Prostate gland (tissue), 2 donors: ENCODE measurements at regions not wholly inside any gene's neighbourhood (a gene's known extent, or its start where the extent isn't known, plus 50 kb on each side); places are given as distances from the start of the nearest gene placed in this dataset.

Experiments used
- DNase-seq: peaks from one replicate; pipeline ENCODE4 v3.0.0-alpha.2; 2019; ENCODE audit warnings: low spot score
- H3K27ac ChIP-seq, 2 donors: fragments of 200-600 bp; sonication (generic); 2 replicates each; pipeline ENCODE4 v1.5.1; 2017 to 2019
- H3K27me3 ChIP-seq: fragments of 200-600 bp; sonication (generic); replicated peaks from 2 replicates; pipeline ENCODE4 v1.5.1; 2019; ENCODE audit not compliant: insufficient read depth
- H3K36me3 ChIP-seq, 2 donors: fragments of 200-600 bp; sonication (generic); 1 replicate in 1 of 2; 2 replicates in 1 of 2; pipeline versions ENCODE4 v1.5.1 to v1.8.1; 2017 to 2019
- H3K4me1 ChIP-seq: fragments of 200-600 bp; sonication (generic); replicated peaks from 2 replicates; pipeline ENCODE4 v1.5.1; 2019
- H3K4me3 ChIP-seq, 2 donors: fragments of 200-600 bp; sonication (generic); 2 replicates each; pipeline ENCODE4 v1.5.1; 2017 to 2019
- H3K9me3 ChIP-seq: fragments of 200-600 bp; sonication (generic); 2 replicates; pipeline ENCODE4 v1.5.1; 2017
- CTCF ChIP-seq, 4 experiments: fragments of 200-600 bp in 2 of 4; fragments of 450-650 bp in 2 of 4; sonication (generic) in 2 of 4; IDR thresholded peaks; 1 replicate in 3 of 4; 2 replicates in 1 of 4; pipeline ENCODE4 v1.5.1; 2016 to 2019; ENCODE audit warnings: antibody characterized with exemption in 4 of 4, mild to moderate bottlenecking in 2 of 4, moderate library complexity in 2 of 4
- POLR2A ChIP-seq: fragments of 450-650 bp; IDR thresholded peaks from one replicate; pipeline ENCODE4 v1.6.1; 2016; ENCODE audit warnings: antibody characterized with exemption, mild to moderate bottlenecking
- POLR2AphosphoS5 ChIP-seq: sonication (generic); formaldehyde crosslinking; IDR thresholded peaks from one replicate; pipeline ENCODE4 v1.6.1; 2017; ENCODE audit warnings: antibody characterized with exemption
- WGBS: methylation state at CpG from one replicate; pipeline ENCODE4 v1.1.5; 2018; 5-methylcytosine and 5-hydroxymethylcytosine counted together
- intact Hi-C: fragments of 100-400 bp; cut with DNase I; formaldehyde crosslinking; loops from one replicate; pipeline ENCODE4 v1.14.2; 2022

GRCh38 chrX:150063674-150064073, 125.4 kb upstream of the EOLA2 start:
- TF ChIP-seq POLR2A (no peak), CTCF (IDR thresholded peaks at IDR 0.05) (no peak), POLR2AphosphoS5 (no peak)
- DNase-seq = no peak
- Histone ChIP-seq H3K27me3 (no peaks in the 10 kb centered on the region), H3K36me3 (no peaks in the 10 kb centered on the region), H3K4me3 (no peak overlapping the region), H3K9me3 (no peaks in the 10 kb centered on the region), H3K27ac (no peak overlapping the region), H3K4me1 (no peaks in the 10 kb centered on the region)
- intact Hi-C loops = no loop called here
- 96% methylated on average over 5 of the region's 5 CpGs for WGBS

GRCh38 chrX:150074175-150074574, 135.9 kb upstream of the EOLA2 start:
- no peaks in the 10 kb centered on the region for H3K27me3 ChIP-seq
- WGBS = 88% methylated on average over 1 of the region's 1 CpG
- no peaks in the 10 kb centered on the region for H3K9me3 ChIP-seq
- no peak overlapping the region for H3K4me3 ChIP-seq
- H3K27ac ChIP-seq = no peak overlapping the region
- intact Hi-C loops = no loop called here
- TF ChIP-seq POLR2AphosphoS5 (no peak), POLR2A (no peak), CTCF (IDR thresholded peaks at IDR 0.05) (no peak)
- H3K4me1 ChIP-seq = no peaks in the 10 kb centered on the region
- no peaks in the 10 kb centered on the region for H3K36me3 ChIP-seq
- DNase-seq = no peak

GRCh38 chrX:150080497-150080896, 142.2 kb upstream of the EOLA2 start:
- TF ChIP-seq POLR2A (no peak), CTCF (IDR thresholded peaks at IDR 0.05) (no peak), POLR2AphosphoS5 (no peak)
- 64% methylated on average over 2 of the region's 2 CpGs for WGBS
- Histone ChIP-seq H3K27ac (no peak overlapping the region), H3K9me3 (no peaks in the 10 kb centered on the region), H3K36me3 (no peaks in the 10 kb centered on the region), H3K27me3 (no peaks in the 10 kb centered on the region), H3K4me3 (no peak overlapping the region), H3K4me1 (no peaks in the 10 kb centered on the region)
- DNase-seq = no peak
- intact Hi-C loops = no loop called here

- DNase-seq = no peak
- intact Hi-C loops = no loop called here
These were observed 142.8 kb upstream of the EOLA2 start for GRCh38 chrX:150081076-150081475.

More at GRCh38 chrX:150081076-150081475, 142.8 kb upstream of the EOLA2 start:
- TF ChIP-seq CTCF (IDR thresholded peaks at IDR 0.05) (no peak), POLR2AphosphoS5 (no peak), POLR2A (no peak)
- WGBS = 66% methylated on average over 3 of the region's 3 CpGs
- no peak overlapping the region for H3K4me3 ChIP-seq
- H3K36me3 ChIP-seq = no peaks in the 10 kb centered on the region
- H3K27me3 ChIP-seq = no peaks in the 10 kb centered on the region
- H3K27ac ChIP-seq = no peak overlapping the region
- H3K4me1 ChIP-seq = no peaks in the 10 kb centered on the region
- no peaks in the 10 kb centered on the region for H3K9me3 ChIP-seq
